Endodermal cell (in vitro differentiated cells): ENCODE measurements at regions not wholly inside any gene's neighbourhood (a gene's known extent, or its start where the extent isn't known, plus 50 kb on each side); places are given as distances from the start of the nearest gene placed in this dataset.

ENCODE experiments used
- DNase-seq: peaks from one replicate; pipeline ENCODE4 v3.0.0-alpha.2; 2017
- H3K27ac ChIP-seq: 2 replicates; pipeline ENCODE4 v1.5.1; 2013; ENCODE audit warnings: mild to moderate bottlenecking, low read depth, low read length, moderate library complexity
- H3K27me3 ChIP-seq: 2 replicates; pipeline ENCODE4 v1.6.1; 2013; ENCODE audit warnings: mild to moderate bottlenecking, low read length, moderate library complexity; ENCODE audit not compliant: insufficient read depth, control insufficient read depth, poor library complexity, severe bottlenecking
- H3K36me3 ChIP-seq: 2 replicates; pipeline ENCODE4 v1.7.0; 2013; ENCODE audit warnings: mild to moderate bottlenecking, low read length, moderate library complexity; ENCODE audit not compliant: control insufficient read depth, insufficient read depth
- H3K4me1 ChIP-seq: one replicate; pipeline ENCODE4 v1.7.0; 2013; ENCODE audit warnings: low read length; ENCODE audit not compliant: control insufficient read depth, insufficient read depth
- H3K4me3 ChIP-seq: 2 replicates; pipeline ENCODE4 v1.5.1; 2013; ENCODE audit warnings: mild to moderate bottlenecking, low read length, moderate library complexity
- H3K9ac ChIP-seq: 2 replicates; pipeline ENCODE4 v1.6.1; 2013; ENCODE audit warnings: mild to moderate bottlenecking, low read length, moderate library complexity; ENCODE audit not compliant: poor library complexity, severe bottlenecking; ENCODE audit errors: extremely low read depth
- H3K9me3 ChIP-seq: 2 replicates; pipeline ENCODE4 v1.6.1; 2013; ENCODE audit warnings: mild to moderate bottlenecking, low read length, moderate library complexity; ENCODE audit not compliant: control insufficient read depth
- H3K27ac Mint-ChIP-seq: 2 replicates; pipeline ENCODE4 v1.8.0; 2020; ENCODE audit warnings: mixed read lengths
- H3K27me3 Mint-ChIP-seq: 2 replicates; pipeline ENCODE4 v1.8.0; 2021; ENCODE audit warnings: mild to moderate bottlenecking, mixed read lengths; ENCODE audit not compliant: insufficient read depth
- H3K36me3 Mint-ChIP-seq: 2 replicates; pipeline ENCODE4 v1.8.0; 2020; ENCODE audit warnings: low read depth, mixed read lengths
- H3K4me1 Mint-ChIP-seq: 2 replicates; pipeline ENCODE4 v1.8.0; 2020; ENCODE audit warnings: mixed read lengths
- H3K4me3 Mint-ChIP-seq: 2 replicates; pipeline ENCODE4 v1.8.0; 2020; ENCODE audit warnings: mild to moderate bottlenecking, moderate library complexity, mixed read lengths
- H3K9me3 Mint-ChIP-seq: 2 replicates; pipeline ENCODE4 v1.8.0; 2020; ENCODE audit warnings: mild to moderate bottlenecking, mixed read lengths
- WGBS, 2 experiments: methylation state at CpG; one replicate each; pipeline versions ENCODE4 v1.1.5 to v1.1.7; 2013; ENCODE audit warnings: missing lambda C conversion rate in 2 of 2, mixed read lengths in 1 of 2; ENCODE audit not compliant: insufficient coverage in 1 of 2, insufficient read length in 1 of 2; 5-methylcytosine and 5-hydroxymethylcytosine counted together
- TF ChIP-seq, protein P1 (sequence below): fragments of 200-600 bp; sonication (generic); conservative IDR thresholded peaks from 2 replicates; pipeline ENCODE4 v1.5.0; 2021; ENCODE audit warnings: antibody characterized with exemption, mild to moderate bottlenecking

DNA sequence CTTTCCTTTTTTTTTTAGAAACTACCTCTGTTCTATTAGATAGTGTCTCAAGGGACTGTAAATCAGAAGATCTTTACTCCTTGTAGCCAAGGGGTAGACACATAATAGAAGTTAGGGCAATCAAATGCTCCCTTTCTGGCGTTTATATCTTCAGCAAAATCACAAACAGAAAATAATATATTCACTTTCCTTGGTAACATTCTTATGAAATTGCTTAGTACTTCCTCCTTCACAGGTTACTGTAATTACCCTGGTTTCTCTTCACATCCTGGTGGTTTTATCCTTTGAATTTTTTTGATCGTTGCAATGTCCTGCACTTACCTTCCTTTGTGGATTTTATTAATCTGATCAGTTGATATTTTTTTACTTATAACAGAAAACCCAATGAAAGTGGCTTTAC lies 1064.9 kb downstream of the NCAM2 start:
- TF ChIP-seq, protein P1, sequence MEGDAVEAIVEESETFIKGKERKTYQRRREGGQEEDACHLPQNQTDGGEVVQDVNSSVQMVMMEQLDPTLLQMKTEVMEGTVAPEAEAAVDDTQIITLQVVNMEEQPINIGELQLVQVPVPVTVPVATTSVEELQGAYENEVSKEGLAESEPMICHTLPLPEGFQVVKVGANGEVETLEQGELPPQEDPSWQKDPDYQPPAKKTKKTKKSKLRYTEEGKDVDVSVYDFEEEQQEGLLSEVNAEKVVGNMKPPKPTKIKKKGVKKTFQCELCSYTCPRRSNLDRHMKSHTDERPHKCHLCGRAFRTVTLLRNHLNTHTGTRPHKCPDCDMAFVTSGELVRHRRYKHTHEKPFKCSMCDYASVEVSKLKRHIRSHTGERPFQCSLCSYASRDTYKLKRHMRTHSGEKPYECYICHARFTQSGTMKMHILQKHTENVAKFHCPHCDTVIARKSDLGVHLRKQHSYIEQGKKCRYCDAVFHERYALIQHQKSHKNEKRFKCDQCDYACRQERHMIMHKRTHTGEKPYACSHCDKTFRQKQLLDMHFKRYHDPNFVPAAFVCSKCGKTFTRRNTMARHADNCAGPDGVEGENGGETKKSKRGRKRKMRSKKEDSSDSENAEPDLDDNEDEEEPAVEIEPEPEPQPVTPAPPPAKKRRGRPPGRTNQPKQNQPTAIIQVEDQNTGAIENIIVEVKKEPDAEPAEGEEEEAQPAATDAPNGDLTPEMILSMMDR, result no peak
- H3K4me3 Mint-ChIP-seq, result no peak overlapping the region
- H3K4me3 ChIP-seq, result no peak overlapping the region
- no peaks in the 10 kb centered on the region for H3K4me1 ChIP-seq
- no peaks in the 10 kb centered on the region for H3K36me3 ChIP-seq
- H3K9ac ChIP-seq, result no peak overlapping the region
- no peak overlapping the region for H3K27ac ChIP-seq
- WGBS, 2 experiments, result 84 to 100% methylated on average over 1 of the region's 2 CpGs
- H3K27ac Mint-ChIP-seq, result no peak overlapping the region
- no peaks in the 10 kb centered on the region for H3K27me3 ChIP-seq
- no peaks in the 10 kb centered on the region for H3K4me1 Mint-ChIP-seq
- no peaks in the 10 kb centered on the region for H3K36me3 Mint-ChIP-seq
- no peaks in the 10 kb centered on the region for H3K9me3 ChIP-seq
- no peak for DNase-seq
- no peaks in the 10 kb centered on the region for H3K27me3 Mint-ChIP-seq
- H3K9me3 Mint-ChIP-seq, result no peaks in the 10 kb centered on the region

DNA sequence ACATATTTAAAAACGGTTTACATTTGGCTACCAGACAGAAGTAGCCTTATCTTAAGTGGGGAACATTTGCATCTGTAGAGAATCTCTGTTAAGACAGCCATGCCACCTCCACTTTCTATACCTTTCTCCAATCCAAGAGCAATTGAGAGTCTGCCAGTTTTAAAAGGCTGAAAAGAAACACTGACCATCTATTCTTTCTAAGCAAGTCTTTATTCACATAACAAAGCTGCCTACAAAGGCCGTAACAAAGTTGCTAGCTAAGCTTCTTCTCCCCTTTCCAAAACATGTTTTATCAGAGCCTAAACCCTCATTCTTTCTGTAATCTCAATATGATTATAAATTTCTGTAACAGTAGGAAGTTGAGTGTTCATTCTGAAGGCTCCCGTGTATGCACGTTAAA lies 1078.3 kb downstream of the NCAM2 start:
- Histone ChIP-seq H3K9ac (no peak overlapping the region), H3K9me3 (peaks cover 17% of the 10 kb centered on the region), H3K36me3 (no peaks in the 10 kb centered on the region), H3K27me3 (peaks cover 5% of the 10 kb centered on the region), H3K4me3 (no peak overlapping the region), H3K27ac (no peak overlapping the region), H3K4me1 (peaks cover 2% of the 10 kb centered on the region)
- H3K36me3 Mint-ChIP-seq, result no peaks in the 10 kb centered on the region
- no peaks in the 10 kb centered on the region for H3K27me3 Mint-ChIP-seq
- H3K4me3 Mint-ChIP-seq, result no peak overlapping the region
- H3K4me1 Mint-ChIP-seq, result peaks cover 7% of the 10 kb centered on the region
- H3K27ac Mint-ChIP-seq, result no peak overlapping the region
- peaks cover 12% of the 10 kb centered on the region for H3K9me3 Mint-ChIP-seq
- DNase-seq, result no peak
- WGBS, 2 experiments, result 40 to 60% methylated on average over 1 to 2 of the region's 4 CpGs
- TF ChIP-seq, protein P1, result no peak

DNA sequence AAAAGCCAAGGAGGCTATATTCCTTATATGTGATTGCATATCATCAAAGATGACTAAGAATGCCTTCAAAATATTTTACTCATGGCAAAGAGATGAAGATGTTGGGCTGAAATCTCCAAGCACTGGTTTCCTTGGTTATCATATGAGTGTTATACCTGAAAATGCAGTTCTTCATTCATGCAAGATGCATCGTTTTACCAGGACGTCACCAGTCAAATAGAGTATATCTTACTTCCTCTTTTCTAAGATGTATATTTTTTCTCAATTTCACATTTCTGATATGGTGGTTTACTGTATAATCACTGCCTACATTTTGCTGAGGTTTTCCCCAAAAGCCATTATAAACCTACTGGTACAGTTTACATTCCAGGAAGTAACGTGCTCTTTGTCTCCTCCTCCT lies 1085.7 kb downstream of the NCAM2 start:
- H3K27me3 Mint-ChIP-seq, result peaks cover 15% of the 10 kb centered on the region
- WGBS, 2 experiments, result 88 to 100% methylated on average over 1 to 3 of the region's 3 CpGs
- no peak overlapping the region for H3K27ac ChIP-seq
- no peak overlapping the region for H3K4me3 Mint-ChIP-seq
- H3K9me3 Mint-ChIP-seq, result peaks cover 17% of the 10 kb centered on the region
- no peak overlapping the region for H3K9ac ChIP-seq
- H3K36me3 ChIP-seq, result no peaks in the 10 kb centered on the region
- H3K36me3 Mint-ChIP-seq, result no peaks in the 10 kb centered on the region
- H3K4me1 ChIP-seq, result no peaks in the 10 kb centered on the region
- H3K4me3 ChIP-seq, result no peak overlapping the region
- peaks cover 11% of the 10 kb centered on the region for H3K4me1 Mint-ChIP-seq
- H3K9me3 ChIP-seq, result peaks cover 22% of the 10 kb centered on the region
- DNase-seq, result no peak
- TF ChIP-seq, protein P1, result no peak
- H3K27ac Mint-ChIP-seq, result no peak overlapping the region
- H3K27me3 ChIP-seq, result no peaks in the 10 kb centered on the region
